NB4 (cell line): ENCODE measurements at regions not wholly inside any gene's neighbourhood (a gene's known extent, or its start where the extent isn't known, plus 50 kb on each side); places are given as distances from the start of the nearest gene placed in this dataset.

Source experiments
- CTCF ChIP-seq: IDR thresholded peaks from one replicate; pipeline ENCODE4 v1.5.1; 2012; ENCODE audit warnings: low read depth, low read length
- MAX ChIP-seq: IDR thresholded peaks from 2 replicates; pipeline ENCODE4 v1.6.1; 2011; ENCODE audit warnings: low read depth, low read length
- MYC ChIP-seq: IDR thresholded peaks from 2 replicates; pipeline ENCODE4 v1.6.1; 2011; ENCODE audit warnings: low read depth, low read length
- POLR2A ChIP-seq: IDR thresholded peaks from 2 replicates; pipeline ENCODE4 v1.6.1; 2011; ENCODE audit warnings: mild to moderate bottlenecking; ENCODE audit not compliant: insufficient read length; ENCODE audit errors: extremely low read depth

GRCh38 chr6:7051780-7052442 is 55.9 kb upstream of the RREB1 start:
- TF ChIP-seq POLR2A, result peak; percentile 32
- TF ChIP-seq CTCF, result no peak
- peak; percentile 54 for TF ChIP-seq MAX
- TF ChIP-seq MYC, result peak; percentile 30; the same call in 1 of the 2 replicates
